Gastrocnemius medialis (tissue), 4 donors: ENCODE measurements at regions not wholly inside any gene's neighbourhood (a gene's known extent, or its start where the extent isn't known, plus 50 kb on each side); places are given as distances from the start of the nearest gene placed in this dataset.
A peak's percentile ranks its signal among the peaks of the same experiment; 100 is the strongest.

ENCODE experiments used
- ATAC-seq, 2 donors: fragments of 150-250 bp; one replicate each; pipeline ENCODE4 v1.9.1; 2016
- DNase-seq, 2 donors: peaks; one replicate each; pipeline ENCODE4 v3.0.0-alpha.2; 2019
- H3K27ac ChIP-seq, 4 donors: fragments of 200-600 bp; sonication (generic); 1 replicate in 1 of 4; 2 replicates in 3 of 4; pipeline ENCODE4 v1.5.1; 2016 to 2018; ENCODE audit warnings: mild to moderate bottlenecking in 2 of 4, moderate library complexity in 1 of 4
- H3K27me3 ChIP-seq, 3 donors: fragments of 200-600 bp; sonication (generic) in 2 of 3; 1 replicate in 1 of 3; 2 replicates in 2 of 3; pipeline versions ENCODE4 v1.5.1 to v1.6.0; 2016 to 2019; ENCODE audit warnings: mild to moderate bottlenecking in 1 of 3, moderate library complexity in 1 of 3
- H3K36me3 ChIP-seq, 2 donors: fragments of 200-600 bp; sonication (generic) in 1 of 2; one replicate each; pipeline ENCODE4 v1.5.1; 2017 to 2018
- H3K4me1 ChIP-seq, 2 donors: fragments of 200-600 bp; sonication (generic) in 1 of 2; one replicate each; pipeline ENCODE4 v1.5.1; 2016 to 2017; ENCODE audit warnings: mild to moderate bottlenecking in 2 of 2
- H3K4me3 ChIP-seq, 4 donors: fragments of 200-600 bp; sonication (generic) in 3 of 4; 1 replicate in 1 of 4; 2 replicates in 3 of 4; pipeline ENCODE4 v1.5.1; 2016 to 2019; ENCODE audit warnings: mild to moderate bottlenecking in 2 of 4
- H3K9me3 ChIP-seq, 3 donors: fragments of 200-600 bp; sonication (generic) in 2 of 3; 1 replicate in 1 of 3; 2 replicates in 2 of 3; pipeline ENCODE4 v1.5.1; 2016 to 2019
- POLR2A ChIP-seq, 2 donors: fragments of 450-650 bp; IDR thresholded peaks; one replicate each; pipeline ENCODE4 v1.6.1; 2017; ENCODE audit warnings: antibody characterized with exemption in 2 of 2, mild to moderate bottlenecking in 2 of 2, moderate library complexity in 2 of 2
- in situ Hi-C, 4 donors: fragments of 200-750 bp; cut with MboI; loops; one replicate each; pipeline versions ENCODE4 v1.15.0 to v1.8.0; 2017; ENCODE audit warnings: low sequenced_read_pairs in 4 of 4
- intact Hi-C: fragments of 100-400 bp; cut with DNase I; formaldehyde crosslinking; loops from one replicate; pipeline ENCODE4 v1.15.1; 2023; ENCODE audit warnings: low total_unique reads
- TF ChIP-seq, protein P1 (sequence below), 5 experiments: fragments of 450-650 bp in 3 of 5; fragments of 200-600 bp in 2 of 5; sonication (generic) in 2 of 5; IDR thresholded peaks in 4 of 5; conservative IDR thresholded peaks in 1 of 5; 1 replicate in 4 of 5; 2 replicates in 1 of 5; pipeline ENCODE4 v1.5.1; 2016 to 2019; ENCODE audit warnings: antibody characterized with exemption in 5 of 5, mild to moderate bottlenecking in 3 of 5, moderate library complexity in 3 of 5

DNA sequence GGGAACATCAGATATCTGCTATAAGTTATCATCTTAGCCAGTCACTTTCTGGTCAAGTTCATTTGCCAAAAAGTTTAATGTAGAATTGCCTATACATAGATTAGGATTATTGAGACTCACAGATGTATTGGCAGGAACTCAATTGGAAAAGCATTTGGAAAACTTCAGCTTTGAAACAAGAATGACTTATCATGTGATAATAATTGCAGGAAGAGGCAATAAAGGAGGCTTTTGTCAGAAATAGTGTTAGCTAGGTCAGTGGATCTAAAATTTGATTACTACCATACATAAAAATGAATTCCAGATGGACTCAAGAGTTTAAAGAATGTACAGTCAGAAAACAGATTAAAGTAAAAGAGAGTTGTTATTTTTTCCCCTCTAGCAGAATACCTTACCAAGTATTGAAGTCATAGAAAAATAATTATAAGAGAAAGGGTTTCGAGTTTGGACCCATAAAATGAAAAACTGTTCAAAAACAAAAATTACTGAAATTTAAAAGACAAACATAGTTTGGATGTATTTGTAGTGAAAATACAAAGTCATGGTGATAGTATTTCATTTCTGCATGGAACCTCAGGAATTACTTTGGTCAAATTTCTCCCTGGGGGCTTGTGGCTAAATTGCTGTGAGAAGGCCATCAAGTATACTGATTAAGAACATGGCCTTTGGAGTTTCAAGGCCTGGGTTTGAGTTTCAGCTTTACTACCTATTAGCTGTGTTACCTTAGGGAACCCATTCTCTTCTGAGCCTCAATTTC lies 159.9 kb downstream of the TMEM38B start:
- H3K4me3 ChIP-seq, result no peak overlapping the region
- ATAC-seq, result no peak
- no peaks in the 10 kb centered on the region for H3K27me3 ChIP-seq
- TF ChIP-seq POLR2A (IDR thresholded peaks at IDR 0.05), result no peak
- TF ChIP-seq, protein P1, sequence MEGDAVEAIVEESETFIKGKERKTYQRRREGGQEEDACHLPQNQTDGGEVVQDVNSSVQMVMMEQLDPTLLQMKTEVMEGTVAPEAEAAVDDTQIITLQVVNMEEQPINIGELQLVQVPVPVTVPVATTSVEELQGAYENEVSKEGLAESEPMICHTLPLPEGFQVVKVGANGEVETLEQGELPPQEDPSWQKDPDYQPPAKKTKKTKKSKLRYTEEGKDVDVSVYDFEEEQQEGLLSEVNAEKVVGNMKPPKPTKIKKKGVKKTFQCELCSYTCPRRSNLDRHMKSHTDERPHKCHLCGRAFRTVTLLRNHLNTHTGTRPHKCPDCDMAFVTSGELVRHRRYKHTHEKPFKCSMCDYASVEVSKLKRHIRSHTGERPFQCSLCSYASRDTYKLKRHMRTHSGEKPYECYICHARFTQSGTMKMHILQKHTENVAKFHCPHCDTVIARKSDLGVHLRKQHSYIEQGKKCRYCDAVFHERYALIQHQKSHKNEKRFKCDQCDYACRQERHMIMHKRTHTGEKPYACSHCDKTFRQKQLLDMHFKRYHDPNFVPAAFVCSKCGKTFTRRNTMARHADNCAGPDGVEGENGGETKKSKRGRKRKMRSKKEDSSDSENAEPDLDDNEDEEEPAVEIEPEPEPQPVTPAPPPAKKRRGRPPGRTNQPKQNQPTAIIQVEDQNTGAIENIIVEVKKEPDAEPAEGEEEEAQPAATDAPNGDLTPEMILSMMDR (IDR thresholded peaks at IDR 0.05 in 4 of 5, conservative IDR thresholded peaks at IDR 0.05 in 1 of 5), result no peak
- no peaks in the 10 kb centered on the region for H3K36me3 ChIP-seq
- no peaks in the 10 kb centered on the region for H3K9me3 ChIP-seq
- peak overlapping the region in 1 of 4 donors; percentile 24 for H3K27ac ChIP-seq
- intact Hi-C loops, result no loop called here
- in situ Hi-C loops, result loop anchor here in 1 of 4 donors (25.0 kb wide), 1 partner anchor 242 kb away; no protein-coding TSS in a partner anchor
- H3K4me1 ChIP-seq, result peaks cover 12 to 14% of the 10 kb centered on the region in 2 donors
- no peak for DNase-seq

DNA sequence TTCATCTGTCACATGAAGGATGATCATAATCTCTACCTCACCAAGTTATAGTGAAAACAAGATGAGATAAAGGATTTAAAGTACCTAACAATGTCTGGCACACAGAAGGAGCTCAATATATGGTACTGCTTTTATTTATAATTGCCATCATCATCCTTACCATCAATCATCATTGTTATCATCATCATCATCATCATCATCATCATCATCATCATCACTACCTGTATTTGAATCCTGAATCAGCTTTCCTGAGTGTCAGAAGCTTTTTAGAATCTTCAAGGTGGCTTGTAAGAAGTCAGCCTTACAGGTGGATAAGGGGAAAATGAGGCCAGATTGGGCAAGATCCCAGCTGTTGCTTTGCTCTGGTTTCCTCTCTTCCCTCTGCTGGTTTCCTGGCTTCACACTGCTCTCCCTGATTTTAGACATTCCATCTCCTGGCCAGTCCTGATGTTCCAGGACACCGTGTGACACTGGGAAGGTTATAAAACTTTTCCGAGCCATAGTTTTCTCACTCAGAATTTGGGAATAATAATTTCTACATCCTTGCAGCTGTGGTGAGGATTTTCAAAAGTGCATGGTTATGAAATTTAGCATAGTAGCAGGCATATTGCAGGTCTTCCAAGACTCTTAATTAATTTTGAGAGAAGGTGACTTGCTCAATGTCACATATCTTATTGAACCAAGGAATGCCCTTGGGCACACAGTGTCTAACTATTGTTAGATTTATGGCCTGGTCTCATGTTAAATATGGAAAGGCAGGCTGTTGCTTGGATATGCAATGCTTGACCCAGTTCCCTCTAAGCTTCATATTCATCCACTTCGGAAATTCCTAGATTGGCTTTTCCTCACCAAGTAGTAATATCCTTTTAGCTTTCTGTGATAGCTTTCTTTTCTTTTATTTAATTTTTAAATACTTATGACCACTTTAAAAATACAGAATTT lies 160.7 kb downstream of the TMEM38B start:
- Histone ChIP-seq H3K4me3 (no peak overlapping the region), H3K36me3 (no peaks in the 10 kb centered on the region), H3K4me1 (peaks cover 14 to 15% of the 10 kb centered on the region in 2 donors), H3K27me3 (no peaks in the 10 kb centered on the region), H3K9me3 (no peaks in the 10 kb centered on the region), H3K27ac (peak overlapping the region in 1 of 4 donors; percentile 34)
- DNase-seq, result peak in 1 of 2 donors; percentile 45
- in situ Hi-C loops, result loop anchor here in 1 of 4 donors (25.0 kb wide), 1 partner anchor 243 kb away; no protein-coding TSS in a partner anchor
- intact Hi-C loops, result no loop called here
- peak; percentile 69 to 81 for ATAC-seq
- no peak for TF ChIP-seq POLR2A (IDR thresholded peaks at IDR 0.05)
- TF ChIP-seq, protein P1 (IDR thresholded peaks at IDR 0.05 in 4 of 5, conservative IDR thresholded peaks at IDR 0.05 in 1 of 5), result no peak

DNA sequence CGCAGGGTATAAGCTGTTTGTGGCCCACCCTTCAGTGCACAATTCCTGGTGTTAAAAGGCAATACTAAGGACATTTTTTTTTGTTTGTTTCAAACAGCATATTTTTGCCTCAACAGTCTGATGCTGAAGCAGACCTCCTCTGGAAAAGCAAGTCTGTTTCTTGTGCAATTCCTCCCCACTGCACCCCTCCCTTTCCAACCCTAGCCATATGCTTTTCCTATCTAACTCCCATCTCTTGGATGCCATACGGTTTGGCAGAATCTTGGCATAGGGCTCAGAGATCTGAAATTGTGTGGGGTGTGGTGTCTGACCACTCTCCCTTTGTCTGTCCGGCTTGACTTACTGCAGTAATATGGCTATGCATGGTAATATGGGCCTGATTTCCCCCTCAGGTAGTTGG lies 161.6 kb downstream of the TMEM38B start:
- intact Hi-C loops, result no loop called here

DNA sequence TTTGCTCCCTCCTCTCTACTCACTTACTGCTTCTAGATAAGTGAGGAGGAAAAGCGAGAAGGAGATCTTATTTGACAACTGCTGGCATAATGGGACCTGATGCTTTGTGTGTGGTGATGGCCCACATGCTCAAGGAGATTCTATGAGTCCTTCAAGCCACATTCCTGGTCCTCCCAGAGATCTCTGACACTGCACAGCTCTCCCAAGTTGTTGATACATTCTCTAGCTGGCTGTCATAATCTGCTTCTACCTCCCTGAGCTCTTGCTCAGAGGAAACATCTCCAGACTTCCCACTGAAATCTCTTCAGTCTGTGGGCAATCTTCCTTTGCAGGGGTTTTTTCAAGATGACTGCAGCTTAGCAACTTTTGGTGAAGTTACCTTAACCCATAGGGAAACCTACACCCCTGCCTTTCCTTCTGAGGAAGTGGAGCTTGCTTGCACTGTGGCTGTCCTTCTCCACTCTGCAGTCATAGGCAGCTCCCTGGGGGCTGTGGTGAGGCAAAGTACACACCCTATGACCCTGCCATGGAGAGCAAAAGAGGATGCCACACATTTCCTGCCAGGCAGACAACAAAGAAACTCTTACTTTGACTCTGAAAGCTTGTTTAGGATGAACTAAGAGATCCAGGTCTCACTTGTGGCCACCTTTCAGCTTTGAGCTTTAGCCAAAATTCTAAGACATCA lies 163.8 kb downstream of the TMEM38B start:
- no peaks in the 10 kb centered on the region for H3K9me3 ChIP-seq
- in situ Hi-C loops (loop anchor here in 1 of 4 donors (25.0 kb wide), 1 partner anchor 246 kb away; no protein-coding TSS in a partner anchor), intact Hi-C loops (no loop called here)
- no peaks in the 10 kb centered on the region for H3K27me3 ChIP-seq
- TF ChIP-seq, protein P1 (IDR thresholded peaks at IDR 0.05 in 4 of 5, conservative IDR thresholded peaks at IDR 0.05 in 1 of 5), result no peak
- TF ChIP-seq POLR2A (IDR thresholded peaks at IDR 0.05), result no peak
- H3K27ac ChIP-seq, result no peak overlapping the region
- ATAC-seq (no peak), DNase-seq (no peak)
- H3K4me3 ChIP-seq, result no peak overlapping the region
- H3K36me3 ChIP-seq, result no peaks in the 10 kb centered on the region
- peaks cover 14 to 23% of the 10 kb centered on the region in 2 donors for H3K4me1 ChIP-seq

More for the DNA sequence above, 161.6 kb downstream of the TMEM38B start:
- DNase-seq, result no peak
- peaks cover 14 to 15% of the 10 kb centered on the region in 2 donors for H3K4me1 ChIP-seq
- ATAC-seq, result no peak
- H3K4me3 ChIP-seq, result no peak overlapping the region
- in situ Hi-C loops, result loop anchor here in 1 of 4 donors (25.0 kb wide), 1 partner anchor 244 kb away; no protein-coding TSS in a partner anchor
- no peaks in the 10 kb centered on the region for H3K9me3 ChIP-seq
- no peak for TF ChIP-seq POLR2A (IDR thresholded peaks at IDR 0.05)
- TF ChIP-seq, protein P1 (IDR thresholded peaks at IDR 0.05 in 4 of 5, conservative IDR thresholded peaks at IDR 0.05 in 1 of 5), result no peak
- no peaks in the 10 kb centered on the region for H3K27me3 ChIP-seq
- no peaks in the 10 kb centered on the region for H3K36me3 ChIP-seq
- H3K27ac ChIP-seq, result no peak overlapping the region
